NCI-H146 treated with DMSO at 0.1 percent for 48 hours (cell line): ENCODE measurements at regions not wholly inside any gene's neighbourhood (a gene's known extent, or its start where the extent isn't known, plus 50 kb on each side); places are given as distances from the start of the nearest gene placed in this dataset.

Experiments
- DNase-seq: peaks from one replicate; lab custom pipeline; 2025; ENCODE audit not compliant: unreplicated experiment; lab: John Stamatoyannopoulos, UW

DNA sequence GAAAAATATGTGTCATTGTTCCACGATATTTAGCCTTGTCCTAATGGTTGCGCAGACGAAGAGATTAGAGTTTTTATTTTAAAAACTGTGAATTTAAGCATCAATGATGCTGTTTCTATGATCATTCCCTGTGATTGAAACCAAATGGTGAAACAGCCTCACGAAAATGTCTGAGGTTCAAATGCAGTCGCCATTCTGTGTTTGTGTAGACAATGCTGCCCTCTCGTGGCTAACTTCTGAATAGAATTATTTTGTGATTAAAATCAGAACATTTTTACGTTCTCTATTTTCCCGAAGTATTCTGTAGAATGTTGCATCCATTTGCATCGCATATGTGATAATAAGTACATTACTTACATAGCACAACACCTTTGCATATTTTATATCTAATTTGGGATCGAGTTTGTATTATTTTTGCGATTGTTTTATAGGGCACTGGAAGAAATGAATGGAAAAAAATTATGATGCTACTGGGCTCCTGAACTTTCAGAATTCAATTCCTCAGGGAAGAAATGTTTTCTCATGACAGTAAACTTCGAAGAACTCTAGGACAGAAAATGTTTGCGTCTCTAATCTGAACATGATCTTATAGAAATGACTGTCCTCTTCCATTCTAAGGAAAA is 54.8 kb upstream of the CREB1 start:
- no peak for DNase-seq

- DNase-seq: no peak
These were observed 54.2 kb upstream of the CREB1 start for GRCh38 chr2:207475546-207475945.

DNA sequence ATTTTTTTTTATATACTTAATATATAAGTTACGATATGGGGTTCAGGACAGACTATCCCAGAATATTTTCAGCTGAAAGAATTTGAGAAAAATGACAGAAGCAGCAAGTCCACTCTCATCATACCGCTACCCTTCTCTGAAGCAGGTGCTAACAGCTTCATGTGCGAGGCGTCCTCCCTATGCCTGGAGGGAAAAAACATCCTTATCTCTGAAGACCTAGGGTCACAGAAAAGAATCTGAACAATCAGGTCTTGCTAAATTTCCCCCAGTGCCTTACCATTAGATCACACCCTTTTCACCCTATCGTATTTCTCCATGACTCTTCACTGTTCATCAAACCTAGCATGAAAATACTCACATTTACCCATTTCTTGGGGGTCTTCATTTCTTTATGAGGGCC is 51.9 kb upstream of the CREB1 start:
- no peak for DNase-seq

- DNase-seq: no peak
These were observed 51.2 kb upstream of the CREB1 start for GRCh38 chr2:207478572-207478971.

- DNase-seq: no peak
These were observed 50.5 kb upstream of the CREB1 start for GRCh38 chr2:207479198-207479785.
